BLaER1 treated with 17β-estradiol and CSF1 and Interleukin-3, amounts not matched to agents 10 nM and 100 nM (cell line): ENCODE measurements at regions not wholly inside any gene's neighbourhood (a gene's known extent, or its start where the extent isn't known, plus 50 kb on each side); places are given as distances from the start of the nearest gene placed in this dataset.

ENCODE experiments used
- H3K27ac ChIP-seq, 11 experiments: shearing (Covaris generic); formaldehyde crosslinking; 2 replicates each; pipeline ENCODE4 v1.8.1; 2022
- H3K27me3 ChIP-seq, 11 experiments: shearing (Covaris generic); formaldehyde crosslinking; 2 replicates each; pipeline ENCODE4 v1.8.1; 2022
- H3K36me3 ChIP-seq, 11 experiments: shearing (Covaris generic); formaldehyde crosslinking; 2 replicates each; pipeline ENCODE4 v1.8.1; 2022
- H3K4me1 ChIP-seq, 10 experiments: shearing (Covaris generic); formaldehyde crosslinking; 2 replicates each; pipeline ENCODE4 v1.8.1; 2022
- H3K4me2 ChIP-seq, 11 experiments: shearing (Covaris generic); formaldehyde crosslinking; 2 replicates each; pipeline ENCODE4 v1.8.1; 2022
- H3K4me3 ChIP-seq, 10 experiments: shearing (Covaris generic); formaldehyde crosslinking; 2 replicates each; pipeline ENCODE4 v1.8.1; 2022
- H3K9ac ChIP-seq, 11 experiments: shearing (Covaris generic); formaldehyde crosslinking; 2 replicates each; pipeline ENCODE4 v1.8.1; 2022
- H3K9me3 ChIP-seq, 11 experiments: shearing (Covaris generic); formaldehyde crosslinking; replicated peaks in 1 of 11; 2 replicates each; pipeline ENCODE4 v1.8.1; 2022
- H4K20me1 ChIP-seq, 11 experiments: shearing (Covaris generic); formaldehyde crosslinking; 2 replicates each; pipeline ENCODE4 v1.8.1; 2022
- Cebpa-rat ChIP-seq, 11 experiments: shearing (Covaris generic); IDR thresholded peaks; 2 replicates each; pipeline ENCODE4 v1.8.1; 2022

- H3K27me3 ChIP-seq = no peaks in the 10 kb centered on the region
- no peak overlapping the region for H3K4me3 ChIP-seq
- peaks cover 0 to 3% (median 0%) of the 10 kb centered on the region in 10 experiments; a peak in 5 of 20 replicates for H3K4me1 ChIP-seq
- no peak overlapping the region for H3K9ac ChIP-seq
- H3K9me3 ChIP-seq = no peaks in the 10 kb centered on the region
- TF ChIP-seq Cebpa-rat (IDR thresholded peaks at IDR 0.05) = no peak
- H3K36me3 ChIP-seq = no peaks in the 10 kb centered on the region
- no peak overlapping the region for H3K4me2 ChIP-seq
- H4K20me1 ChIP-seq = no peaks in the 10 kb centered on the region
- no peak overlapping the region for H3K27ac ChIP-seq
These were observed 356.5 kb upstream of the CDH4 start for GRCh38 chr20:60895363-60896079.

GRCh38 chr20:60897976-60898375 is 354.1 kb upstream of the CDH4 start:
- Histone ChIP-seq H3K9ac (no peak overlapping the region), H3K27ac (no peak overlapping the region), H3K9me3 (peaks cover 0 to 14% (median 5%) of the 10 kb centered on the region in 11 experiments; a peak in 11 of 22 replicates), H3K36me3 (no peaks in the 10 kb centered on the region), H3K4me3 (no peak overlapping the region), H3K27me3 (no peaks in the 10 kb centered on the region), H3K4me1 (peaks cover 0 to 6% (median 0%) of the 10 kb centered on the region in 10 experiments; a peak in 5 of 20 replicates), H4K20me1 (no peaks in the 10 kb centered on the region), H3K4me2 (no peak overlapping the region)
- no peak for TF ChIP-seq Cebpa-rat (IDR thresholded peaks at IDR 0.05)

- H3K36me3 ChIP-seq = no peaks in the 10 kb centered on the region
- H3K4me1 ChIP-seq = peaks cover 0 to 17% (median 7%) of the 10 kb centered on the region in 10 experiments; a peak in 16 of 20 replicates
- no peak overlapping the region for H3K27ac ChIP-seq
- no peaks in the 10 kb centered on the region for H3K27me3 ChIP-seq
- H3K4me2 ChIP-seq = no peak overlapping the region
- no peak overlapping the region for H3K4me3 ChIP-seq
- TF ChIP-seq Cebpa-rat (IDR thresholded peaks at IDR 0.05) = no peak
- no peaks in the 10 kb centered on the region for H4K20me1 ChIP-seq
- H3K9ac ChIP-seq = no peak overlapping the region
- H3K9me3 ChIP-seq = peaks cover 0 to 14% (median 5%) of the 10 kb centered on the region in 11 experiments; a peak in 11 of 22 replicates
These were observed 352.7 kb upstream of the CDH4 start for GRCh38 chr20:60899320-60899719.

DNA sequence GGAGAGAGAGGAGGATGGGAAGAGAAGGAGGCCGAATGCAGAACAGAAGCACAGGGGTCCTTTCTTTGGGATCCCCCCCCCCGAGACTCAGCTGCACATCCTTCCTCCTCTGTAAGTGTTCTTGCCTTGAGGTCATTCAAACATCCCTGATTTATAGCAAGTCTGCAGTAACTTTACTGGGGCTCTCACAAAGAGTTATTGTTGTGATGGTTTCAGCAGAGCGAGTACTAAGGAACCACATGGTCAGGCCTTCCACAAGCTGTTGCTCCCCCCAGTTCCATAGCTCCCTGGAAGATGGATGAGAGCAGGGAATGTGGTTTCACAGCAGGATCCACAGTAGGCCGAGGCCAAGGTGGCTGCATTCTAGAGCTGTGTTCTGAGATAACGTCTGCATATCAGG is 351.4 kb upstream of the CDH4 start:
- no peak overlapping the region for H3K4me3 ChIP-seq
- no peaks in the 10 kb centered on the region for H3K36me3 ChIP-seq
- no peaks in the 10 kb centered on the region for H3K27me3 ChIP-seq
- H3K9me3 ChIP-seq = peaks cover 0 to 14% (median 5%) of the 10 kb centered on the region in 11 experiments; a peak in 11 of 22 replicates
- H4K20me1 ChIP-seq = no peaks in the 10 kb centered on the region
- H3K27ac ChIP-seq = no peak overlapping the region
- peak overlapping the region in 1 of 11 experiments; percentile 37; a peak in 1 of 22 replicates for H3K4me2 ChIP-seq
- peaks cover 6 to 30% (median 20%) of the 10 kb centered on the region in 10 experiments; a peak in 17 of 20 replicates for H3K4me1 ChIP-seq
- H3K9ac ChIP-seq = no peak overlapping the region
- TF ChIP-seq Cebpa-rat (IDR thresholded peaks at IDR 0.05) = no peak

GRCh38 chr20:60901831-60902230 is 350.2 kb upstream of the CDH4 start:
- Histone ChIP-seq H3K9me3 (peaks cover 0 to 14% (median 5%) of the 10 kb centered on the region in 11 experiments; a peak in 11 of 22 replicates), H3K36me3 (no peaks in the 10 kb centered on the region), H3K9ac (no peak overlapping the region), H3K4me3 (no peak overlapping the region), H3K27me3 (no peaks in the 10 kb centered on the region), H3K4me2 (no peak overlapping the region), H4K20me1 (no peaks in the 10 kb centered on the region), H3K4me1 (peaks cover 6 to 30% (median 20%) of the 10 kb centered on the region in 10 experiments; a peak in 17 of 20 replicates), H3K27ac (no peak overlapping the region)
- TF ChIP-seq Cebpa-rat (IDR thresholded peaks at IDR 0.05) = no peak

DNA sequence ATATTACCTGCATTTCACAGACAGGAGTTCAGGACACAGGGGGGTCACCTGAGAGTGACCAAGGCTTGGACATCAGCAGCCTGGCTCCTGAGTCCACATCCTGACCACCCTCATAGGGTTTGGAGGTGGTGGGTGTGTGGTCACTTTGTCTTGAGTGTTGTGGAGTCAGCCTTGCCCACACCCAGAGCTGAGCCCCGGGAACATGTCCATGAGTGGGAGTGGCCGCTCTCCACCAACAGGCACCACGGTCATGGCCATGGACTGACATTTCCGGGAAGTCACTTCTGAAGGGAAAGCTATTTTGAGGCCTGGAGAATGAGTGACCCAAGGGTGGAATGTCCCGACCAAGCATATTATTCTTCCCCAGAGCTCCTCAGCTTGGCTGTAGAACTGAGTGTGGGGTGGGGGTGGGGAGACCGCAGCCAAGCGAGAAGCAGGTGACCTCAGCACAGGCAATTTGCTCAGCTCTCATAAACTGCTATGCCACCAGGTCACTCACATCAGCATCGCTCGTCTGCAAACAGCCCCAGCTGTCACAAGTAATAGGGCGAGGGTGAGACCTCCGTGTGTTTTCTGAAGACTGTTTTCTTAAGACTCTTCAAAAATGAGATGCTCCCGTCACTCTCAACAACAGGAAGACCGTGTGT is 348.6 kb upstream of the CDH4 start:
- Histone ChIP-seq H3K36me3 (no peaks in the 10 kb centered on the region), H3K9ac (no peak overlapping the region), H3K9me3 (peaks cover 0 to 14% (median 5%) of the 10 kb centered on the region in 11 experiments; a peak in 11 of 22 replicates), H4K20me1 (no peaks in the 10 kb centered on the region), H3K4me2 (peak overlapping the region in 4 of 11 experiments; percentile 36 to 77 (median 64); a peak in 4 of 22 replicates), H3K4me3 (no peak overlapping the region), H3K27ac (no peak overlapping the region), H3K27me3 (no peaks in the 10 kb centered on the region), H3K4me1 (peaks cover 6 to 30% (median 20%) of the 10 kb centered on the region in 10 experiments; a peak in 17 of 20 replicates)
- no peak for TF ChIP-seq Cebpa-rat (IDR thresholded peaks at IDR 0.05)

- H3K4me1 ChIP-seq = peaks cover 6 to 30% (median 20%) of the 10 kb centered on the region in 10 experiments; a peak in 17 of 20 replicates
- no peaks in the 10 kb centered on the region for H3K27me3 ChIP-seq
- H3K27ac ChIP-seq = peak overlapping the region in 5 of 11 experiments; percentile 22 to 46 (median 34); a peak in 5 of 22 replicates
- no peak overlapping the region for H3K9ac ChIP-seq
- no peak overlapping the region for H3K4me3 ChIP-seq
- peak in 2 of 11 experiments; percentile 24 to 55; a peak in 1 of 22 replicates for TF ChIP-seq Cebpa-rat (IDR thresholded peaks at IDR 0.05)
- H3K4me2 ChIP-seq = peak overlapping the region; percentile 14 to 77 (median 67); a peak in 21 of 22 replicates
- H4K20me1 ChIP-seq = no peaks in the 10 kb centered on the region
- H3K36me3 ChIP-seq = no peaks in the 10 kb centered on the region
- H3K9me3 ChIP-seq = peaks cover 0 to 14% (median 5%) of the 10 kb centered on the region in 11 experiments; a peak in 11 of 22 replicates
These were observed 347.3 kb upstream of the CDH4 start for GRCh38 chr20:60904730-60905129.

DNA sequence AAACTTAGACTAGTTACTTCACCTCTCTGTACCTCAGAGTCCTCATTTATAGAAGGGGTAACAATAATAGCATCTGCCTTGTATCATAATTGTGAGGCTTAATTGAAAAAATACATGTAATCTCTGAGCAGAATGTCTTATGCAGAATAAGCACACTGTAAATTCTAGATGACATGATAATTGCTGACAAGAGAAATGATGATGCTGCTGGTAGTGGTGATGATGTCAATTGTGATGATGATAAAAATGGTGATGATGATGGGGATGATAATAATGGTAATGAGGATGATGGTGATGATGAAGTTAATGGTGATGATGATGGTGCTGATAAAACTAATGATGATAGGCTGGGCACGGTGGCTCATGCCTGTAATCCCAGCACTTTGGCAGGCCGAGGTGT is 346.1 kb upstream of the CDH4 start:
- no peak overlapping the region for H3K27ac ChIP-seq
- H4K20me1 ChIP-seq = no peaks in the 10 kb centered on the region
- H3K36me3 ChIP-seq = no peaks in the 10 kb centered on the region
- peaks cover 6 to 23% (median 17%) of the 10 kb centered on the region in 10 experiments; a peak in 17 of 20 replicates for H3K4me1 ChIP-seq
- TF ChIP-seq Cebpa-rat (IDR thresholded peaks at IDR 0.05) = no peak
- no peak overlapping the region for H3K9ac ChIP-seq
- no peak overlapping the region for H3K4me3 ChIP-seq
- no peak overlapping the region for H3K4me2 ChIP-seq
- H3K27me3 ChIP-seq = no peaks in the 10 kb centered on the region
- peaks cover 0 to 14% (median 5%) of the 10 kb centered on the region in 11 experiments; a peak in 11 of 22 replicates for H3K9me3 ChIP-seq

GRCh38 chr20:60906555-60906954 is 345.5 kb upstream of the CDH4 start:
- H3K27me3 ChIP-seq = no peaks in the 10 kb centered on the region
- H3K27ac ChIP-seq = no peak overlapping the region
- peaks cover 0 to 12% (median 5%) of the 10 kb centered on the region in 11 experiments; a peak in 11 of 22 replicates for H3K9me3 ChIP-seq
- no peak overlapping the region for H3K4me2 ChIP-seq
- no peak for TF ChIP-seq Cebpa-rat (IDR thresholded peaks at IDR 0.05)
- H3K36me3 ChIP-seq = no peaks in the 10 kb centered on the region
- H3K9ac ChIP-seq = no peak overlapping the region
- H4K20me1 ChIP-seq = no peaks in the 10 kb centered on the region
- no peak overlapping the region for H3K4me3 ChIP-seq
- H3K4me1 ChIP-seq = peaks cover 6 to 23% (median 17%) of the 10 kb centered on the region in 10 experiments; a peak in 17 of 20 replicates
